NB4 (cell line): ENCODE measurements at regions not wholly inside any gene's neighbourhood (a gene's known extent, or its start where the extent isn't known, plus 50 kb on each side); places are given as distances from the start of the nearest gene placed in this dataset.

Experiments used
- DNase-seq: peaks from one replicate; pipeline ENCODE4 v3.0.0; 2010; ENCODE audit warnings: low read depth
- H3K4me3 ChIP-seq: one replicate; pipeline ENCODE4 v1.5.1; 2011; ENCODE audit warnings: mild to moderate bottlenecking, low read depth, low read length, moderate library complexity
- MAX ChIP-seq: IDR thresholded peaks from 2 replicates; pipeline ENCODE4 v1.6.1; 2011; ENCODE audit warnings: low read depth, low read length
- MYC ChIP-seq: IDR thresholded peaks from 2 replicates; pipeline ENCODE4 v1.6.1; 2011; ENCODE audit warnings: low read depth, low read length
- POLR2A ChIP-seq: IDR thresholded peaks from 2 replicates; pipeline ENCODE4 v1.6.1; 2011; ENCODE audit warnings: mild to moderate bottlenecking; ENCODE audit not compliant: insufficient read length; ENCODE audit errors: extremely low read depth
- TF ChIP-seq, protein P1 (sequence below): IDR thresholded peaks from one replicate; pipeline ENCODE4 v1.5.1; 2012; ENCODE audit warnings: low read depth, low read length

GRCh38 chr1:81551946-81552345 is 248.8 kb upstream of the ADGRL2 start:
- H3K4me3 ChIP-seq: no peak overlapping the region
- DNase-seq: no peak
- TF ChIP-seq MYC (no peak), POLR2A (no peak), MAX (no peak)
- TF ChIP-seq, protein P1, sequence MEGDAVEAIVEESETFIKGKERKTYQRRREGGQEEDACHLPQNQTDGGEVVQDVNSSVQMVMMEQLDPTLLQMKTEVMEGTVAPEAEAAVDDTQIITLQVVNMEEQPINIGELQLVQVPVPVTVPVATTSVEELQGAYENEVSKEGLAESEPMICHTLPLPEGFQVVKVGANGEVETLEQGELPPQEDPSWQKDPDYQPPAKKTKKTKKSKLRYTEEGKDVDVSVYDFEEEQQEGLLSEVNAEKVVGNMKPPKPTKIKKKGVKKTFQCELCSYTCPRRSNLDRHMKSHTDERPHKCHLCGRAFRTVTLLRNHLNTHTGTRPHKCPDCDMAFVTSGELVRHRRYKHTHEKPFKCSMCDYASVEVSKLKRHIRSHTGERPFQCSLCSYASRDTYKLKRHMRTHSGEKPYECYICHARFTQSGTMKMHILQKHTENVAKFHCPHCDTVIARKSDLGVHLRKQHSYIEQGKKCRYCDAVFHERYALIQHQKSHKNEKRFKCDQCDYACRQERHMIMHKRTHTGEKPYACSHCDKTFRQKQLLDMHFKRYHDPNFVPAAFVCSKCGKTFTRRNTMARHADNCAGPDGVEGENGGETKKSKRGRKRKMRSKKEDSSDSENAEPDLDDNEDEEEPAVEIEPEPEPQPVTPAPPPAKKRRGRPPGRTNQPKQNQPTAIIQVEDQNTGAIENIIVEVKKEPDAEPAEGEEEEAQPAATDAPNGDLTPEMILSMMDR: no peak

GRCh38 chr1:81550753-81551152 is 250.0 kb upstream of the ADGRL2 start:
- no peak for DNase-seq
- TF ChIP-seq MYC: no peak
- TF ChIP-seq, protein P1: no peak
- TF ChIP-seq MAX: no peak
- no peak for TF ChIP-seq POLR2A

GRCh38 chr1:81549588-81550127 is 251.1 kb upstream of the ADGRL2 start:
- peak; percentile 20 for DNase-seq
- TF ChIP-seq MYC: no peak
- TF ChIP-seq, protein P1: peak; percentile 35
- H3K4me3 ChIP-seq: no peak overlapping the region

More at GRCh38 chr1:81550753-81551152, 250.0 kb upstream of the ADGRL2 start:
- H3K4me3 ChIP-seq: no peak overlapping the region

- TF ChIP-seq MAX: no peak
- TF ChIP-seq, protein P1: no peak
- no peak for TF ChIP-seq MYC
- no peak for TF ChIP-seq POLR2A
- no peak overlapping the region for H3K4me3 ChIP-seq
- DNase-seq: no peak
Observed at GRCh38 chr1:81548918-81549587, 251.7 kb upstream of the ADGRL2 start.

DNA sequence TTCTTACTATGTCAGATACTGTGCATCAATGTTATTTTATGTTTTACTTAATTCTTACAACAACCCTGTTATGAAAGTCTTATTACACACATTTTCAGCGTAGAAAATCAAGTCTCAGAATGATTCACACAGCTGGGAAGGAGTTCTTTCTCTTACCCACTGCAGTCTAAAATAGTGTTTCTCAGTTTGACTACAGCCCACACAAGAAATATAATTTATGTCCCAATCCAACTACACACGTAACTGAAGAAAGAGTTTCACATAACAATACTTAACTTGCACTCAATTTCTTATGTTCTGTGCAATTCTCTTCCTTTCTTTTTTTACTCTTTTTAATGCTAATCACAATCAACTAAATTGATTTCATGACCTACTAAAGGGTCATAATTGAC is 252.8 kb upstream of the ADGRL2 start:
- H3K4me3 ChIP-seq: no peak overlapping the region
- DNase-seq: no peak
- no peak for TF ChIP-seq POLR2A
- no peak for TF ChIP-seq MAX
- no peak for TF ChIP-seq MYC
- TF ChIP-seq, protein P1: no peak
